SJCRH30 (cell line): ENCODE measurements at regions not wholly inside any gene's neighbourhood (a gene's known extent, or its start where the extent isn't known, plus 50 kb on each side); places are given as distances from the start of the nearest gene placed in this dataset.

Experiments
- DNase-seq, 2 experiments: peaks; one replicate each; pipeline ENCODE4 v3.0.0-alpha.2; 2015 to 2020
- H3K27ac ChIP-seq: fragments of 250-450 bp; sonication (Bioruptor Pico); 2 replicates; pipeline ENCODE4 v1.5.1; 2020; ENCODE audit warnings: mild to moderate bottlenecking, moderate library complexity
- H3K27me3 ChIP-seq: fragments of 250-450 bp; sonication (Bioruptor Pico); 2 replicates; pipeline ENCODE4 v1.5.1; 2020; ENCODE audit warnings: mild to moderate bottlenecking, moderate library complexity
- H3K36me3 ChIP-seq: fragments of 250-450 bp; sonication (Bioruptor Pico); 2 replicates; pipeline ENCODE4 v1.5.1; 2020; ENCODE audit warnings: mild to moderate bottlenecking, moderate library complexity
- H3K4me1 ChIP-seq: fragments of 250-450 bp; sonication (Bioruptor Pico); 2 replicates; pipeline ENCODE4 v1.5.1; 2020; ENCODE audit warnings: mild to moderate bottlenecking, moderate library complexity
- H3K4me3 ChIP-seq: fragments of 250-450 bp; sonication (Bioruptor Pico); 2 replicates; pipeline ENCODE4 v1.5.1; 2020; ENCODE audit warnings: mild to moderate bottlenecking, moderate library complexity
- H3K9me3 ChIP-seq: fragments of 250-450 bp; sonication (Bioruptor Pico); replicated peaks from 2 replicates; pipeline ENCODE4 v1.5.1; 2020; ENCODE audit warnings: mild to moderate bottlenecking, moderate library complexity

- Histone ChIP-seq H3K36me3 (no peaks in the 10 kb centered on the region), H3K9me3 (no peaks in the 10 kb centered on the region), H3K4me1 (no peaks in the 10 kb centered on the region), H3K27me3 (no peaks in the 10 kb centered on the region), H3K4me3 (no peak overlapping the region), H3K27ac (no peak overlapping the region)
- no peak for DNase-seq
Measured at GRCh38 chr5:178785999-178786398, 55.5 kb upstream of the ZNF354A start.

- Histone ChIP-seq H3K27ac (no peak overlapping the region), H3K36me3 (no peaks in the 10 kb centered on the region), H3K4me1 (no peaks in the 10 kb centered on the region), H3K9me3 (no peaks in the 10 kb centered on the region), H3K27me3 (no peaks in the 10 kb centered on the region), H3K4me3 (no peak overlapping the region)
- DNase-seq = no peak
Measured at GRCh38 chr5:178784391-178784790, 53.9 kb upstream of the ZNF354A start.

DNA sequence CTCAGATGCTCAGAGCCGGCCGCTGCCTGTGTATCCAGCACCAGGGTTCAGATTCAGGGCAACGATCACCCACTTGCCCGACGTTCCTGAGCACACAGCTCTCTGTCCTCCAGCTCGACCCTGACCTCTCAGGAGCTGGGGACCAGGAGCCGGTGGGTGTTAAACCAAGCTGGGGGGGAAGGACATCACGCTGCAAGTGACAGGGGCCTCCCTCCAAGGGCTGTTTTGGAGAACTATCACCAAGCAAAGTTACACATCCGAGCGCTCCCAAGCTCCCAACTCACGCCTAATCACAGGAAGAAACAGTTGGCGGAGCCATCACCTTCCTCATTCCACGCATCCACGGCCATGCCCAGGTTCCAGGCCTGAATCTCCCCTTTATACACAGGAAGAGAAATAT lies 51.5 kb upstream of the ZNF354A start:
- no peak for DNase-seq
- no peaks in the 10 kb centered on the region for H3K27me3 ChIP-seq
- H3K36me3 ChIP-seq = no peaks in the 10 kb centered on the region
- H3K4me3 ChIP-seq = no peak overlapping the region
- no peaks in the 10 kb centered on the region for H3K4me1 ChIP-seq
- H3K9me3 ChIP-seq = no peaks in the 10 kb centered on the region
- H3K27ac ChIP-seq = no peak overlapping the region

GRCh38 chr5:178780581-178781498 lies 50.4 kb upstream of the ZNF354A start:
- H3K4me3 ChIP-seq = no peak overlapping the region
- H3K27me3 ChIP-seq = no peaks in the 10 kb centered on the region
- H3K36me3 ChIP-seq = no peaks in the 10 kb centered on the region
- DNase-seq = no peak
- no peaks in the 10 kb centered on the region for H3K9me3 ChIP-seq
- H3K4me1 ChIP-seq = no peaks in the 10 kb centered on the region
- H3K27ac ChIP-seq = no peak overlapping the region
